GM23248 (cell line): ENCODE measurements at regions not wholly inside any gene's neighbourhood (a gene's known extent, or its start where the extent isn't known, plus 50 kb on each side); places are given as distances from the start of the nearest gene placed in this dataset.

Experiments
- EZH2 ChIP-seq: fragments of 200-600 bp; sonication (generic); IDR thresholded peaks from 2 replicates; pipeline ENCODE4 v1.6.1; 2018; ENCODE audit warnings: antibody characterized with exemption, mild to moderate bottlenecking; ENCODE audit not compliant: insufficient read depth, poor library complexity, severe bottlenecking
- EZH2phosphoT487 ChIP-seq: fragments of 200-600 bp; sonication (generic); IDR thresholded peaks from 2 replicates; pipeline ENCODE4 v1.6.1; 2018; ENCODE audit warnings: antibody characterized with exemption, moderate library complexity, mild to moderate bottlenecking, low read depth; ENCODE audit not compliant: insufficient read depth

DNA sequence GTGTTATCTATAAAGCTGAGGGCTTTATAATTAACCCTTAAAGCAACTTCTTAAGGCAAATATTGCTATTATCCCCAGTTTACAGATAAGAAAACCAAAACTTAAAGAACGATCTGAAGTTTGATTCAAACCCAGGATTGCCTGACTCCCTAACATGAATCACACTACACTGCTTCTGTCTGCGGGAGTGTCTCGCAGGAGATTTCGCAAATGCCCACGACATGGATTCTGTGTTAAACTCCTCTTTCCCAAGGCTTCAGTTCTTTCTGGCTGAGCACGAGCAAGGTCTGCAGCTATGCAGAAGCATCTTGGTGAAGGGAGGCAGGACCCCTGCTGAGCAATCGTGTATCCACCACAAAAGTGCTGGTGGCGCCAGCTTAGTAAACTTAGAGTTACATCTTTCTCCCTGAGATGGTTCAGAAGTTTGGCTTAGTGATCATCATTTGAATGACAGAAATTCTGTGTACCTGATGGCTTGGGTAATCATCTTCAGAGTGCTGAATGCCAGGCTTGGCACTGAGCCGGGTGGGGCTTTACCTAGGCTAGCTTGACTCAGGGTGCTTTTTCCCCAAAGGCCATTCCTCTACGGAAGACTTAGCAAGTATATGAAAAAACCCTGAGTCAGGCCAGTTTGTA lies 81.4 kb upstream of the PIK3R1 start:
- TF ChIP-seq EZH2phosphoT487 = no peak
- no peak for TF ChIP-seq EZH2
